ENCODE measurements at regions not wholly inside any gene's neighbourhood (a gene's known extent, or its start where the extent isn't known, plus 50 kb on each side); places are given as distances from the start of the nearest gene placed in this dataset.

- TF ChIP-seq SRF (IDR thresholded peaks at IDR 0.05; ENCODE audit: low read depth) (no peak), ZBTB33 (IDR thresholded peaks at IDR 0.05; ENCODE audit: extremely low read depth, insufficient replicate concordance, low read length) (no peak), ELF1 (IDR thresholded peaks at IDR 0.05; ENCODE audit: borderline replicate concordance, low read depth) (no peak), YY1 (IDR thresholded peaks at IDR 0.05; ENCODE audit: extremely low read depth, insufficient replicate concordance, low read depth, low read length) (no peak), ZFX (IDR thresholded peaks at IDR 0.05) (no peak), ATF3 (IDR thresholded peaks at IDR 0.05) (no peak), FOSL1 (IDR thresholded peaks at IDR 0.05; ENCODE audit: low read depth) (no peak), ZNF274 (IDR thresholded peaks at IDR 0.05; ENCODE audit: low read depth, low read length) (no peak), MAX (IDR thresholded peaks at IDR 0.05) (no peak), EZH2phosphoT487 (IDR thresholded peaks at IDR 0.05; ENCODE audit: borderline replicate concordance) (no peak), SIN3A (IDR thresholded peaks at IDR 0.05; ENCODE audit: low read depth) (no peak), EZH2 (IDR thresholded peaks at IDR 0.05) (no peak)
- TF ChIP-seq, protein P1, sequence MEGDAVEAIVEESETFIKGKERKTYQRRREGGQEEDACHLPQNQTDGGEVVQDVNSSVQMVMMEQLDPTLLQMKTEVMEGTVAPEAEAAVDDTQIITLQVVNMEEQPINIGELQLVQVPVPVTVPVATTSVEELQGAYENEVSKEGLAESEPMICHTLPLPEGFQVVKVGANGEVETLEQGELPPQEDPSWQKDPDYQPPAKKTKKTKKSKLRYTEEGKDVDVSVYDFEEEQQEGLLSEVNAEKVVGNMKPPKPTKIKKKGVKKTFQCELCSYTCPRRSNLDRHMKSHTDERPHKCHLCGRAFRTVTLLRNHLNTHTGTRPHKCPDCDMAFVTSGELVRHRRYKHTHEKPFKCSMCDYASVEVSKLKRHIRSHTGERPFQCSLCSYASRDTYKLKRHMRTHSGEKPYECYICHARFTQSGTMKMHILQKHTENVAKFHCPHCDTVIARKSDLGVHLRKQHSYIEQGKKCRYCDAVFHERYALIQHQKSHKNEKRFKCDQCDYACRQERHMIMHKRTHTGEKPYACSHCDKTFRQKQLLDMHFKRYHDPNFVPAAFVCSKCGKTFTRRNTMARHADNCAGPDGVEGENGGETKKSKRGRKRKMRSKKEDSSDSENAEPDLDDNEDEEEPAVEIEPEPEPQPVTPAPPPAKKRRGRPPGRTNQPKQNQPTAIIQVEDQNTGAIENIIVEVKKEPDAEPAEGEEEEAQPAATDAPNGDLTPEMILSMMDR (IDR thresholded peaks at IDR 0.05 in 2 of 3, conservative IDR thresholded peaks at IDR 0.05 in 1 of 3; ENCODE audit: borderline replicate concordance in 1 of 3, insufficient read depth in 1 of 3, low read depth in 2 of 3, low read length in 2 of 3) = no peak
- TF ChIP-seq, protein P2, sequence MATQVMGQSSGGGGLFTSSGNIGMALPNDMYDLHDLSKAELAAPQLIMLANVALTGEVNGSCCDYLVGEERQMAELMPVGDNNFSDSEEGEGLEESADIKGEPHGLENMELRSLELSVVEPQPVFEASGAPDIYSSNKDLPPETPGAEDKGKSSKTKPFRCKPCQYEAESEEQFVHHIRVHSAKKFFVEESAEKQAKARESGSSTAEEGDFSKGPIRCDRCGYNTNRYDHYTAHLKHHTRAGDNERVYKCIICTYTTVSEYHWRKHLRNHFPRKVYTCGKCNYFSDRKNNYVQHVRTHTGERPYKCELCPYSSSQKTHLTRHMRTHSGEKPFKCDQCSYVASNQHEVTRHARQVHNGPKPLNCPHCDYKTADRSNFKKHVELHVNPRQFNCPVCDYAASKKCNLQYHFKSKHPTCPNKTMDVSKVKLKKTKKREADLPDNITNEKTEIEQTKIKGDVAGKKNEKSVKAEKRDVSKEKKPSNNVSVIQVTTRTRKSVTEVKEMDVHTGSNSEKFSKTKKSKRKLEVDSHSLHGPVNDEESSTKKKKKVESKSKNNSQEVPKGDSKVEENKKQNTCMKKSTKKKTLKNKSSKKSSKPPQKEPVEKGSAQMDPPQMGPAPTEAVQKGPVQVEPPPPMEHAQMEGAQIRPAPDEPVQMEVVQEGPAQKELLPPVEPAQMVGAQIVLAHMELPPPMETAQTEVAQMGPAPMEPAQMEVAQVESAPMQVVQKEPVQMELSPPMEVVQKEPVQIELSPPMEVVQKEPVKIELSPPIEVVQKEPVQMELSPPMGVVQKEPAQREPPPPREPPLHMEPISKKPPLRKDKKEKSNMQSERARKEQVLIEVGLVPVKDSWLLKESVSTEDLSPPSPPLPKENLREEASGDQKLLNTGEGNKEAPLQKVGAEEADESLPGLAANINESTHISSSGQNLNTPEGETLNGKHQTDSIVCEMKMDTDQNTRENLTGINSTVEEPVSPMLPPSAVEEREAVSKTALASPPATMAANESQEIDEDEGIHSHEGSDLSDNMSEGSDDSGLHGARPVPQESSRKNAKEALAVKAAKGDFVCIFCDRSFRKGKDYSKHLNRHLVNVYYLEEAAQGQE (IDR thresholded peaks at IDR 0.05; ENCODE audit: low read depth) = no peak
- ChIA-PET CTCF (no interaction called here), POLR2A (no interaction called here)
Observed at GRCh38 chr6:167455371-167455770, 130.5 kb downstream of the TTLL2 start.

More at GRCh38 chr6:167455371-167455770, 130.5 kb downstream of the TTLL2 start:
- Histone ChIP-seq H3K36me3 (ENCODE audit: control insufficient read depth in 1 of 2, insufficient read depth in 2 of 2, low read length in 2 of 2) (no peaks in the 10 kb centered on the region), H3K9me2 (ENCODE audit: insufficient read depth) (no peaks in the 10 kb centered on the region), H4K20me1 (ENCODE audit: insufficient read depth) (no peaks in the 10 kb centered on the region), H3K27me3 (ENCODE audit: insufficient read depth, low read length) (peaks cover 42% of the 10 kb centered on the region), H3K27ac (ENCODE audit: low read depth, low read length) (no peak overlapping the region), H3K4me3 (replicated peaks in 1 of 2; ENCODE audit: low read depth in 1 of 2, low read length in 2 of 2) (no peak overlapping the region), H3K9me3 (ENCODE audit: control insufficient read depth in 1 of 2, insufficient read depth in 1 of 2, low read depth in 1 of 2, low read length in 2 of 2) (no peaks in the 10 kb centered on the region), H3K9ac (ENCODE audit: low read length) (no peak overlapping the region), H3K4me2 (ENCODE audit: low read length) (no peak overlapping the region), H3K4me1 (ENCODE audit: control insufficient read depth in 1 of 2, insufficient read depth in 2 of 2, low read length in 2 of 2) (no peaks in the 10 kb centered on the region), H3K79me2 (ENCODE audit: insufficient read depth, low read length) (no peaks in the 10 kb centered on the region), H2AFZ (ENCODE audit: low read depth, low read length, poor library complexity, severe bottlenecking) (no peak overlapping the region)
- intact Hi-C loops (cut with micrococcal nuclease) = no loop called here
- RAD21 ChIA-PET (ENCODE audit: low non-redundant PET in 1 of 2, low total read pairs in 2 of 2, uncharacterized antibody in 2 of 2, unreplicated experiment in 2 of 2) = no interaction called here
- no TSS peak for BruUV-seq (replicated peaks)
- ATAC-seq (no peak), DNase-seq (ENCODE audit: low read depth, low spot score) (no peak)

Data from HCT116 (cell line).